Activated CD8-positive, alpha-beta T cell treated with anti-CD3 and anti-CD28 coated beads for 36 hours (primary cell): ENCODE measurements at regions not wholly inside any gene's neighbourhood (a gene's known extent, or its start where the extent isn't known, plus 50 kb on each side); places are given as distances from the start of the nearest gene placed in this dataset.

Source experiments
- ATAC-seq: fragments of 200-7000 bp; cut with Tn5 transposase; one replicate; pipeline ENCODE4 v1.10.0; 2021; ENCODE audit warnings: mild to moderate bottlenecking, moderate library complexity
- CTCF ChIA-PET: fragments of 350-600 bp; sonication (Branson Sonifier 250); formaldehyde crosslinking; loops from one replicate; lab custom pipeline; 2021; ENCODE audit warnings: antibody characterized with exemption; lab: Charles Lee
- POLR2A ChIA-PET: fragments of 350-600 bp; sonication (Branson Sonifier 250); formaldehyde crosslinking; loops from one replicate; lab custom pipeline; 2021; ENCODE audit warnings: antibody characterized with exemption; lab: Charles Lee
- DNase-seq: peaks from one replicate; pipeline ENCODE4 v3.0.0-alpha.2; 2020
- H3K27ac Mint-ChIP-seq: one replicate; pipeline ENCODE4 v1.8.0; 2021; ENCODE audit warnings: mild to moderate bottlenecking, mixed read lengths
- H3K27me3 Mint-ChIP-seq: one replicate; pipeline ENCODE4 v1.8.0; 2021; ENCODE audit warnings: mixed read lengths
- H3K36me3 Mint-ChIP-seq: one replicate; pipeline ENCODE4 v1.8.0; 2021; ENCODE audit warnings: low read depth, mixed read lengths
- H3K4me1 Mint-ChIP-seq: one replicate; pipeline ENCODE4 v1.8.0; 2021; ENCODE audit warnings: low read depth, mixed read lengths
- H3K4me3 Mint-ChIP-seq: one replicate; pipeline ENCODE4 v1.8.0; 2021; ENCODE audit warnings: mild to moderate bottlenecking, moderate library complexity, mixed read lengths
- H3K9me3 Mint-ChIP-seq: one replicate; pipeline ENCODE4 v1.8.0; 2021; ENCODE audit warnings: mixed read lengths
- CTCF ChIP-seq: fragments of 200-600 bp; IDR thresholded peaks from one replicate; pipeline ENCODE4 v1.8.0; 2022; ENCODE audit warnings: antibody characterized with exemption, mild to moderate bottlenecking
- intact Hi-C: fragments of 100-400 bp; cut with micrococcal nuclease; formaldehyde crosslinking; loops from one replicate; pipeline ENCODE4 v1.10.0; 2022

DNA sequence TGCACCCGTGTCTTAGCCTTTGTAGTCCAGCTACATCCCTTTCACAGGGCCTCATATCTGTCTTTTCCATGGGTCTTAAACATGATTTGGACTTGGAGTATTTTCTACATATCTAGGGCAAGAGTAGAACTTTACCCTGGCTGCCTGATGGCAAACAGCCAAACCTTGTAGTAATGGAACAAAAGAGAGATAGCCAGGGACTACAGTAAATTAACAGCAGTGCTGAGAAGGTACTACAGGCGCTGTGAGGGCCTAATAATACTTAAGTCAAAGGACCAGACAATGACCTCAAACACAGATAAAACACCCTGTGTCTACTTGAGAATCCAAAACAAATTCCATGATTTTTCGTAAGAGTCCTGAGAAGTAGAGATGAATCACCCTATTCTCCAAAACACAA is 111.0 kb upstream of the WDR17 start:
- TF ChIP-seq CTCF: no peak
- H3K36me3 Mint-ChIP-seq: no peaks in the 10 kb centered on the region
- no peak overlapping the region for H3K4me3 Mint-ChIP-seq
- ATAC-seq: no peak
- no peak for DNase-seq
- no peak overlapping the region for H3K27ac Mint-ChIP-seq
- POLR2A ChIA-PET: interaction anchor here (0.6 kb wide), 1 partner anchor 10 kb away, joined by 3 read pairs; no protein-coding TSS in a partner anchor
- CTCF ChIA-PET: no interaction called here
- no peaks in the 10 kb centered on the region for H3K9me3 Mint-ChIP-seq
- H3K27me3 Mint-ChIP-seq: peaks cover 5% of the 10 kb centered on the region
- no peaks in the 10 kb centered on the region for H3K4me1 Mint-ChIP-seq
- intact Hi-C loops: no loop called here

DNA sequence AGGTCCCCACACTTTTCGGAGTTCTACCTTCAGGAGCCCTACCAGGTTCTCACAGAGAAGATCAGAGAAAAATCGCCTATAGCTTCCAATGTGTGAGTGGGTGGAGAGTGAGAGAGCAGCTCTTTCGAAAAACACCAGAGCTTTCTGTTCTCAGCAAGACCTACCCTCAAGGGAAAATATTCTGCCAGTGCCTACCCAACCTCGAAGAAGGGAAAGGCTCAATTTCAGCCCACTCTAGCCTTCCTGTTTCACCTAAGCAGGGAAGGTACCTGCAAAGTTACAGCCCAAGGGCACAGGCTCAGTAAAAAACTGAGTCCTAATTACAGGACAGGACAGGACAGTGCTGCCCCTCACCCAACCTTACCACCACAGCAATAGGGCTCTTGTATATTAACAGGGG is 104.0 kb upstream of the WDR17 start:
- peaks cover 3% of the 10 kb centered on the region for H3K27me3 Mint-ChIP-seq
- ATAC-seq (no peak), DNase-seq (no peak)
- ChIA-PET CTCF (no interaction called here), POLR2A (no interaction called here)
- no peaks in the 10 kb centered on the region for H3K9me3 Mint-ChIP-seq
- intact Hi-C loops: no loop called here
- no peak overlapping the region for H3K4me3 Mint-ChIP-seq
- no peak for TF ChIP-seq CTCF
- no peaks in the 10 kb centered on the region for H3K36me3 Mint-ChIP-seq
- no peaks in the 10 kb centered on the region for H3K4me1 Mint-ChIP-seq
- no peak overlapping the region for H3K27ac Mint-ChIP-seq

- Mint-ChIP-seq H3K27ac (no peak overlapping the region), H3K9me3 (no peaks in the 10 kb centered on the region), H3K4me3 (no peak overlapping the region), H3K36me3 (no peaks in the 10 kb centered on the region), H3K4me1 (no peaks in the 10 kb centered on the region), H3K27me3 (peaks cover 4% of the 10 kb centered on the region)
- CTCF ChIA-PET: no interaction called here
- DNase-seq: no peak
- no peak for TF ChIP-seq CTCF
- POLR2A ChIA-PET: no interaction called here
- ATAC-seq: no peak
- intact Hi-C loops: no loop called here
These were observed 95.6 kb upstream of the WDR17 start for GRCh38 chr4:175970072-175970471.

GRCh38 chr4:175970724-175971123 is 94.9 kb upstream of the WDR17 start:
- no peaks in the 10 kb centered on the region for H3K4me1 Mint-ChIP-seq
- intact Hi-C loops: no loop called here
- H3K4me3 Mint-ChIP-seq: no peak overlapping the region
- H3K9me3 Mint-ChIP-seq: no peaks in the 10 kb centered on the region
- DNase-seq: no peak
- POLR2A ChIA-PET: no interaction called here
- peaks cover 4% of the 10 kb centered on the region for H3K27me3 Mint-ChIP-seq
- no peak overlapping the region for H3K27ac Mint-ChIP-seq
- no peaks in the 10 kb centered on the region for H3K36me3 Mint-ChIP-seq
- CTCF ChIA-PET: no interaction called here
- no peak for TF ChIP-seq CTCF
- no peak for ATAC-seq

DNA sequence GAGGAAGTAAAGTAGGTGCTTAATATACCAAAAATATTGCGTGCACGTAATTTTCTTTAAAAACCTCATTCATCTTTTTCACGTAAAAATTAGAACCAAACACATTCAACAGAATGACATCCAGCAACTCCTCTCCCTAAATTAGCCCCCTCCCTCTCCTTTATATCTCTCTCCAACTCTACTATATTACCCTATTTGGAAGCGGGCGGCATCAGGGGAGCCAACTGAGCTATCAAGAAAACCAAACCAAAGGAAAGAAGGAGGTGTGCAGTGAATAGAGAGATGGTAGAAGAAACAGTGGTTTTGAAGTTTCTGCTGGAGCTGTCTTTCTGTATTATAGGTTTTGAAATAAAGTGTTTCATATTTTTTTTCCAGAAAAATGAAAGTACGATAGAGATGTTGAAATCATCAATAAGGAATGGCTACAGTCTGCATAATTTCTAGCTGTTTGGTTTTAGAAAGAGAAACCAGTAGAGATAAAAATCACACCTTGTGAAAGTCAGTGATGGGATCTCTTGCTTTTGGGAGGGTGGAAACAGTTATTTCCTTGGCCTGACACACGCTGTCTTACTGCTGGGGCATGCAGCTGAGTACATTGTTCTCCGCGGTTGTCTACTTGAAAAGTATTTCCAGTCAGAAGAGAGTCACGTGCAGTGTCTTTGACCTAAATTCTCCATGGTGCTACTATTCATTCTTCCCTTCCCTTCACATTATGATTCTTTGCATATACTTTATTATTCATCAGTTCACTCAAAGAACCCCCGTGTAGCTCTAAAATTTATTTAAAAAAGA is 94.1 kb upstream of the WDR17 start:
- Mint-ChIP-seq H3K27me3 (peaks cover 4% of the 10 kb centered on the region), H3K27ac (no peak overlapping the region), H3K4me1 (no peaks in the 10 kb centered on the region), H3K4me3 (no peak overlapping the region), H3K36me3 (no peaks in the 10 kb centered on the region), H3K9me3 (no peaks in the 10 kb centered on the region)
- ChIA-PET CTCF (no interaction called here), POLR2A (no interaction called here)
- ATAC-seq (no peak), DNase-seq (no peak)
- no peak for TF ChIP-seq CTCF
- intact Hi-C loops: no loop called here
